GM18520 (cell line): ENCODE measurements at regions not wholly inside any gene's neighbourhood (a gene's known extent, or its start where the extent isn't known, plus 50 kb on each side); places are given as distances from the start of the nearest gene placed in this dataset.
"Not testable (repeated sequence)": the region's sequence is repeated elsewhere in the genome, so short reads cannot be mapped to it uniquely, and the experiment has no call there.

Source experiments
- ATAC-seq: cut with Tn5 transposase; IDR thresholded peaks from one replicate; pipeline ENCODE4 v1.9.1; 2021; ENCODE audit not compliant: unreplicated experiment

- no peak for ATAC-seq
Observed at GRCh38 chr2:180927030-180927686, 53.2 kb upstream of the UBE2E3 start.

GRCh38 chr2:180925700-180926099 is 54.7 kb upstream of the UBE2E3 start:
- no peak for ATAC-seq

- no peak for ATAC-seq
Observed at GRCh38 chr2:180924063-180924462, 56.3 kb upstream of the UBE2E3 start.

- no peak for ATAC-seq
Observed at GRCh38 chr2:180910831-180911665, 69.4 kb upstream of the UBE2E3 start.

GRCh38 chr2:180907731-180908130 is 72.7 kb upstream of the UBE2E3 start:
- ATAC-seq = no peak

GRCh38 chr2:180905461-180905860 is 74.9 kb upstream of the UBE2E3 start:
- ATAC-seq = no peak

GRCh38 chr2:180905002-180905401 is 75.4 kb upstream of the UBE2E3 start:
- no peak for ATAC-seq

GRCh38 chr2:180901331-180901730 is 79.1 kb upstream of the UBE2E3 start:
- no peak for ATAC-seq

- ATAC-seq = no peak
Observed at GRCh38 chr2:180893752-180894151, 86.7 kb upstream of the UBE2E3 start.

- no peak for ATAC-seq
Observed at GRCh38 chr2:180892091-180892490, 88.3 kb upstream of the UBE2E3 start.

- ATAC-seq = no peak
Observed at GRCh38 chr2:180891360-180891759, 89.0 kb upstream of the UBE2E3 start.

- ATAC-seq = no peak
Observed at GRCh38 chr2:180890781-180891180, 89.6 kb upstream of the UBE2E3 start.

- ATAC-seq = no peak
Observed at GRCh38 chr2:180882959-180883358, 97.4 kb upstream of the UBE2E3 start.

- ATAC-seq = no peak
Observed at GRCh38 chr2:180876506-180876905, 103.9 kb upstream of the UBE2E3 start.

- ATAC-seq = no peak
Observed at GRCh38 chr2:180873219-180873618, 107.2 kb upstream of the UBE2E3 start.

GRCh38 chr2:180872781-180873180 is 107.6 kb upstream of the UBE2E3 start:
- ATAC-seq = not testable (repeated sequence)

GRCh38 chr2:180872255-180872654 is 108.2 kb upstream of the UBE2E3 start:
- ATAC-seq = no peak

GRCh38 chr2:180871649-180872048 is 108.8 kb upstream of the UBE2E3 start:
- no peak for ATAC-seq

- no peak for ATAC-seq
Observed at GRCh38 chr2:180849851-180850250, 130.6 kb upstream of the UBE2E3 start.

GRCh38 chr2:180848393-180848792 is 132.0 kb upstream of the UBE2E3 start:
- no peak for ATAC-seq

GRCh38 chr2:180846756-180847472 is 133.5 kb upstream of the UBE2E3 start:
- ATAC-seq = no peak

- no peak for ATAC-seq
Observed at GRCh38 chr2:180842461-180842860, 137.9 kb upstream of the UBE2E3 start.
